ENCODE measurements at regions not wholly inside any gene's neighbourhood (a gene's known extent, or its start where the extent isn't known, plus 50 kb on each side); places are given as distances from the start of the nearest gene placed in this dataset.
"Not testable (repeated sequence)": the region's sequence is repeated elsewhere in the genome, so short reads cannot be mapped to it uniquely, and the experiment has no call there.

- CTCF ChIA-PET, result no interaction called here
- H3K36me3 ChIP-seq (ENCODE audit: control insufficient read depth in 2 of 2, extremely low read depth in 1 of 2, insufficient read depth in 1 of 2, low read length in 1 of 2), result no peaks in the 10 kb centered on the region
- no peak for ATAC-seq (replicated peaks in 1 of 4)
- Mint-ChIP-seq H3K27ac (no peak overlapping the region), H3K4me1 (no peaks in the 10 kb centered on the region), H3K9me3 (no peaks in the 10 kb centered on the region), H3K4me3 (no peak overlapping the region), H3K27me3 (peaks cover 0 to 8% of the 10 kb centered on the region in 2 donors), H3K36me3 (no peaks in the 10 kb centered on the region)
- no peak overlapping the region for H3K27ac ChIP-seq (ENCODE audit: low read length)
- POLR2A ChIA-PET, result no interaction called here
- H3K4me1 ChIP-seq (ENCODE audit: control insufficient read depth in 1 of 2, extremely low read depth in 1 of 2, insufficient read depth in 2 of 2, low read length in 2 of 2), result no peaks in the 10 kb centered on the region
- H3K4me3 ChIP-seq (ENCODE audit: control insufficient read depth in 1 of 2, extremely low read depth in 1 of 2, low read length in 1 of 2), result no peak overlapping the region
- no CpG with 5 or more reads among the region's 3 CpGs for WGBS (ENCODE audit: insufficient coverage)
- no peak for DNase-seq
- H3K9me3 ChIP-seq, result no peaks in the 10 kb centered on the region
- no peaks in the 10 kb centered on the region for H3K27me3 ChIP-seq (replicated peaks in 1 of 2; ENCODE audit: control insufficient read depth in 2 of 2, extremely low read depth in 1 of 2, insufficient read depth in 2 of 2, low read length in 1 of 2)
These were observed 252.5 kb downstream of the SMAD2 start for GRCh38 chr18:47677952-47678351.

- Histone ChIP-seq H3K27me3 (replicated peaks in 1 of 2; ENCODE audit: control insufficient read depth in 2 of 2, extremely low read depth in 1 of 2, insufficient read depth in 2 of 2, low read length in 1 of 2) (peaks cover 4 to 6% of the 10 kb centered on the region in 2 experiments), H3K4me1 (ENCODE audit: control insufficient read depth in 1 of 2, extremely low read depth in 1 of 2, insufficient read depth in 2 of 2, low read length in 2 of 2) (no peaks in the 10 kb centered on the region), H3K36me3 (ENCODE audit: control insufficient read depth in 2 of 2, extremely low read depth in 1 of 2, insufficient read depth in 1 of 2, low read length in 1 of 2) (no peaks in the 10 kb centered on the region), H3K9me3 (no peaks in the 10 kb centered on the region), H3K4me3 (ENCODE audit: control insufficient read depth in 1 of 2, extremely low read depth in 1 of 2, low read length in 1 of 2) (no peak overlapping the region), H3K27ac (ENCODE audit: low read length) (no peak overlapping the region)
- Mint-ChIP-seq H3K27ac (no peak overlapping the region), H3K4me3 (no peak overlapping the region), H3K9me3 (peaks cover 0 to 4% (median 0%) of the 10 kb centered on the region in 3 donors), H3K27me3 (peaks cover 6 to 17% of the 10 kb centered on the region in 2 donors), H3K4me1 (no peaks in the 10 kb centered on the region), H3K36me3 (no peaks in the 10 kb centered on the region)
- ChIA-PET POLR2A (no interaction called here), CTCF (no interaction called here)
- DNase-seq (no peak), ATAC-seq (replicated peaks in 1 of 4) (no peak)
- 40% methylated on average over 2 of the region's 3 CpGs for WGBS (ENCODE audit: insufficient coverage)
These were observed 260.6 kb downstream of the SMAD2 start for GRCh38 chr18:47669815-47670214.

- no peaks in the 10 kb centered on the region for H3K4me1 Mint-ChIP-seq
- H3K36me3 ChIP-seq (ENCODE audit: control insufficient read depth in 2 of 2, extremely low read depth in 1 of 2, insufficient read depth in 1 of 2, low read length in 1 of 2), result no peaks in the 10 kb centered on the region
- no peak overlapping the region for H3K27ac Mint-ChIP-seq
- WGBS (ENCODE audit: insufficient coverage), result 57% methylated on average over 1 of the region's 2 CpGs
- ATAC-seq (replicated peaks in 1 of 4), result no peak
- DNase-seq, result no peak
- H3K36me3 Mint-ChIP-seq, result no peaks in the 10 kb centered on the region
- H3K9me3 ChIP-seq, result no peaks in the 10 kb centered on the region
- CTCF ChIA-PET, result no interaction called here
- H3K4me1 ChIP-seq (ENCODE audit: control insufficient read depth in 1 of 2, extremely low read depth in 1 of 2, insufficient read depth in 2 of 2, low read length in 2 of 2), result no peaks in the 10 kb centered on the region
- POLR2A ChIA-PET, result no interaction called here
- H3K9me3 Mint-ChIP-seq, result peaks cover 5 to 10% (median 9%) of the 10 kb centered on the region in 3 donors
- H3K4me3 ChIP-seq (ENCODE audit: control insufficient read depth in 1 of 2, extremely low read depth in 1 of 2, low read length in 1 of 2), result no peak overlapping the region
- H3K27me3 Mint-ChIP-seq, result peaks cover 5 to 7% of the 10 kb centered on the region in 2 donors
- H3K4me3 Mint-ChIP-seq, result no peak overlapping the region
- peaks cover 0 to 11% of the 10 kb centered on the region in 2 experiments for H3K27me3 ChIP-seq (replicated peaks in 1 of 2; ENCODE audit: control insufficient read depth in 2 of 2, extremely low read depth in 1 of 2, insufficient read depth in 2 of 2, low read length in 1 of 2)
- H3K27ac ChIP-seq (ENCODE audit: low read length), result no peak overlapping the region
These were observed 272.0 kb downstream of the SMAD2 start for GRCh38 chr18:47658498-47658897.

GRCh38 chr18:47654988-47655387 is 275.5 kb downstream of the SMAD2 start:
- no peak overlapping the region for H3K27ac ChIP-seq (ENCODE audit: low read length)
- DNase-seq (no peak), ATAC-seq (replicated peaks in 1 of 4) (no peak)
- Mint-ChIP-seq H3K27me3 (peaks cover 10 to 13% of the 10 kb centered on the region in 2 donors), H3K27ac (no peak overlapping the region), H3K9me3 (peaks cover 3 to 8% (median 7%) of the 10 kb centered on the region in 3 donors), H3K4me3 (no peak overlapping the region), H3K36me3 (no peaks in the 10 kb centered on the region), H3K4me1 (no peaks in the 10 kb centered on the region)
- peaks cover 0 to 13% of the 10 kb centered on the region in 2 experiments for H3K27me3 ChIP-seq (replicated peaks in 1 of 2; ENCODE audit: control insufficient read depth in 2 of 2, extremely low read depth in 1 of 2, insufficient read depth in 2 of 2, low read length in 1 of 2)
- no peaks in the 10 kb centered on the region for H3K36me3 ChIP-seq (ENCODE audit: control insufficient read depth in 2 of 2, extremely low read depth in 1 of 2, insufficient read depth in 1 of 2, low read length in 1 of 2)
- POLR2A ChIA-PET, result no interaction called here
- no peaks in the 10 kb centered on the region for H3K9me3 ChIP-seq
- no peaks in the 10 kb centered on the region for H3K4me1 ChIP-seq (ENCODE audit: control insufficient read depth in 1 of 2, extremely low read depth in 1 of 2, insufficient read depth in 2 of 2, low read length in 2 of 2)
- no peak overlapping the region for H3K4me3 ChIP-seq (ENCODE audit: control insufficient read depth in 1 of 2, extremely low read depth in 1 of 2, low read length in 1 of 2)
- CTCF ChIA-PET, result no interaction called here

DNA sequence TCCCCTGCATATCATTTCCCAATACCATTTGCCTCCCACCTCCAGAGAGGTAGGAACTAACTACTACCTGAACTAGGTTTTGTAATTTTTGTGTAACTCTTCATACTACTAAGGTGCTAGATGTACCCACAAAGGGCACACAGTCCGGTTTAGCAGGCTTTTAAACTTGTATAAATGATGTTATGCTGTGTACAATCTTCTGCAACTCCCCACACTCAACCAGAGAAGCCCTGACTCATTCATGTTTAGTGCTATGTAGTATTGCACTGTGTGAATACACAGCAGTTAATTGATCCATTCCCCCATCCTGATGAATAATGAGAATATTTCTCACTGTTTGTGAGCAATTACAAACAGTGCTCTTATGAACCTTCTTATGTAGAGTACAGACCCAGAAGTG is 285.6 kb downstream of the SMAD2 start:
- WGBS (ENCODE audit: insufficient coverage), result no CpG with 5 or more reads among the region's 1 CpG
- H3K36me3 ChIP-seq (ENCODE audit: control insufficient read depth in 2 of 2, extremely low read depth in 1 of 2, insufficient read depth in 1 of 2, low read length in 1 of 2), result no peaks in the 10 kb centered on the region
- H3K4me1 ChIP-seq (ENCODE audit: control insufficient read depth in 1 of 2, extremely low read depth in 1 of 2, insufficient read depth in 2 of 2, low read length in 2 of 2), result no peaks in the 10 kb centered on the region
- H3K4me3 ChIP-seq (ENCODE audit: control insufficient read depth in 1 of 2, extremely low read depth in 1 of 2, low read length in 1 of 2), result no peak overlapping the region
- Mint-ChIP-seq H3K27me3 (peaks cover 0 to 3% of the 10 kb centered on the region in 2 donors), H3K4me3 (no peak overlapping the region), H3K36me3 (no peaks in the 10 kb centered on the region), H3K27ac (no peak overlapping the region), H3K9me3 (no peaks in the 10 kb centered on the region), H3K4me1 (no peaks in the 10 kb centered on the region)
- ChIA-PET CTCF (no interaction called here), POLR2A (no interaction called here)
- H3K27ac ChIP-seq (ENCODE audit: low read length), result no peak overlapping the region
- no peak for ATAC-seq (replicated peaks in 1 of 4)
- DNase-seq, result no peak
- H3K9me3 ChIP-seq, result no peaks in the 10 kb centered on the region
- H3K27me3 ChIP-seq (replicated peaks in 1 of 2; ENCODE audit: control insufficient read depth in 2 of 2, extremely low read depth in 1 of 2, insufficient read depth in 2 of 2, low read length in 1 of 2), result peaks cover 0 to 3% of the 10 kb centered on the region in 2 experiments

DNA sequence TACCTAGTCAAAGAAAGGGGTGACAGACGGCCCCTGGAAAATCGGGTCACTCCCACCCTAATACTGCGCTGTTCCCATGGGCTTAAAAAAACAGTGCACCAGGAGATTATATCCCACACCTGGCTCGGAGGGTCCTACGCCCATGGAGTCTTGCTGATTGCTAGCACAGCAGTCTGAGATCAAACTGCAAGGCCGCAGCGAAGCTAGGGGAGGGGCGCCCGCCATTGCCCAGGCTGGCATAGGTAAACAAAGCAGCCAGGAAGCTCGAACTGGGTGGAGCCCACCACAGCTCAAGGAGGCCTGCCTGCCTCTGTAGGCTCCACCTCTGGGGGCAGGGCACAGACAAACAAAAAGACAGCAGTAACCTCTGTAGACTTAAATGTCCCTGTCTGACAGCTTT is 292.9 kb downstream of the SMAD2 start:
- H3K4me3 ChIP-seq (ENCODE audit: control insufficient read depth in 1 of 2, extremely low read depth in 1 of 2, low read length in 1 of 2); H3K27ac ChIP-seq (ENCODE audit: low read length); H3K27me3 Mint-ChIP-seq; H3K4me1 Mint-ChIP-seq; CTCF ChIA-PET; H3K27me3 ChIP-seq (replicated peaks in 1 of 2; ENCODE audit: control insufficient read depth in 2 of 2, extremely low read depth in 1 of 2, insufficient read depth in 2 of 2, low read length in 1 of 2); POLR2A ChIA-PET; H3K4me1 ChIP-seq (ENCODE audit: control insufficient read depth in 1 of 2, extremely low read depth in 1 of 2, insufficient read depth in 2 of 2, low read length in 2 of 2); H3K9me3 Mint-ChIP-seq; ATAC-seq (replicated peaks in 1 of 4); H3K36me3 ChIP-seq (ENCODE audit: control insufficient read depth in 2 of 2, extremely low read depth in 1 of 2, insufficient read depth in 1 of 2, low read length in 1 of 2); DNase-seq; H3K9me3 ChIP-seq; H3K36me3 Mint-ChIP-seq; H3K4me3 Mint-ChIP-seq; H3K27ac Mint-ChIP-seq: not testable (repeated sequence)
- WGBS (ENCODE audit: insufficient coverage), result no CpG with 5 or more reads among the region's 10 CpGs

DNA sequence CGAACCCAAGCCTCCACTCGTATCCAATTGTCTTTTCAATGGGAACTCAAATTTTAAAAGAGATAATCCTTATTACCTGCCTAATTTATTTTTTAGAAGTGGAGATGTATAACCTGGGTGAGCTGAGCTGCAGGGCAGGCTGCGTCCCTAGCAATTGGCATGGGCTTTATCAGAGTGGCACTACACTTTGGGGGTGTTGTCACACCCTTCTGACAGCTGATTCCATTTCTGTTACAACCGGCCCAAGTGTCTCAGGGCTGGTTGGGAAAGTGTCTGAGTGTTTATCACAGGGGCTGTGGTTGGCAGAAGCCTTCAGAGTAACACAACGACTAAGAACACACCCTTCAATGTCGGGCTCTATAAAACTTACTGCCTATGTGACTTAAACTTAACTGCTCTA is 295.0 kb downstream of the SMAD2 start:
- no peak overlapping the region for H3K27ac ChIP-seq (ENCODE audit: low read length)
- no CpG with 5 or more reads among the region's 6 CpGs for WGBS (ENCODE audit: insufficient coverage)
- no peak overlapping the region for H3K4me3 ChIP-seq (ENCODE audit: control insufficient read depth in 1 of 2, extremely low read depth in 1 of 2, low read length in 1 of 2)
- no peaks in the 10 kb centered on the region for H3K36me3 Mint-ChIP-seq
- no peaks in the 10 kb centered on the region for H3K4me1 ChIP-seq (ENCODE audit: control insufficient read depth in 1 of 2, extremely low read depth in 1 of 2, insufficient read depth in 2 of 2, low read length in 2 of 2)
- no peaks in the 10 kb centered on the region for H3K9me3 Mint-ChIP-seq
- H3K9me3 ChIP-seq, result no peaks in the 10 kb centered on the region
- POLR2A ChIA-PET, result no interaction called here
- no peaks in the 10 kb centered on the region for H3K4me1 Mint-ChIP-seq
- no peaks in the 10 kb centered on the region for H3K36me3 ChIP-seq (ENCODE audit: control insufficient read depth in 2 of 2, extremely low read depth in 1 of 2, insufficient read depth in 1 of 2, low read length in 1 of 2)
- DNase-seq (no peak), ATAC-seq (replicated peaks in 1 of 4) (no peak)
- H3K27me3 Mint-ChIP-seq, result peaks cover 2 to 10% of the 10 kb centered on the region in 2 donors
- peaks cover 0 to 2% of the 10 kb centered on the region in 2 experiments for H3K27me3 ChIP-seq (replicated peaks in 1 of 2; ENCODE audit: control insufficient read depth in 2 of 2, extremely low read depth in 1 of 2, insufficient read depth in 2 of 2, low read length in 1 of 2)
- no peak overlapping the region for H3K27ac Mint-ChIP-seq
- CTCF ChIA-PET, result no interaction called here
- H3K4me3 Mint-ChIP-seq, result no peak overlapping the region
